ENCODE measurements at regions not wholly inside any gene's neighbourhood (a gene's known extent, or its start where the extent isn't known, plus 50 kb on each side); places are given as distances from the start of the nearest gene placed in this dataset.

GRCh38 chr6:49038294-49038822 is 424.7 kb downstream of the MMUT start:
- TF ChIP-seq CTCF (IDR thresholded peaks at IDR 0.05), result no peak
- TF ChIP-seq POLR2A (IDR thresholded peaks at IDR 0.05), result no peak
- TF ChIP-seq POLR2AphosphoS5 (IDR thresholded peaks at IDR 0.05), result no peak
